ENCODE measurements at regions not wholly inside any gene's neighbourhood (a gene's known extent, or its start where the extent isn't known, plus 50 kb on each side); places are given as distances from the start of the nearest gene placed in this dataset.

- H3K27me3 ChIP-seq, result peaks cover 0 to 38% (median 14%) of the 10 kb centered on the region in 3 donors
- H3K9me3 ChIP-seq, result peaks cover 0 to 4% (median under 1%) of the 10 kb centered on the region in 4 donors
- DNase-seq, result no peak
- peak overlapping the region in 2 of 4 donors; percentile 4 to 22 for H3K4me3 ChIP-seq
- TF ChIP-seq POLR2AphosphoS5 (IDR thresholded peaks at IDR 0.05) (no peak), CTCF (IDR thresholded peaks at IDR 0.05) (no peak), POLR2A (IDR thresholded peaks at IDR 0.05) (no peak), EP300 (IDR thresholded peaks at IDR 0.05) (no peak)
- intact Hi-C loops (cut with DNase I; ENCODE audit: low total_unique reads), result no loop called here
- H3K36me3 ChIP-seq, result no peaks in the 10 kb centered on the region
- peaks cover 0 to 16% (median 7%) of the 10 kb centered on the region in 4 donors for H3K4me1 ChIP-seq
- no peak overlapping the region for H3K27ac ChIP-seq
- 18 to 26% (median 20%) methylated on average over 10 of the region's 10 CpGs for WGBS, 5 donors
These were observed 62.8 kb downstream of the BOD1L2 start for GRCh38 chr18:57209713-57210106.

GRCh38 chr18:57210107-57210715 lies 63.3 kb downstream of the BOD1L2 start:
- DNase-seq, result peak; percentile 44 to 74
- Histone ChIP-seq H3K36me3 (no peaks in the 10 kb centered on the region), H3K9me3 (peaks cover 0 to 4% (median 0%) of the 10 kb centered on the region in 4 donors), H3K27me3 (peaks cover 0 to 38% (median 14%) of the 10 kb centered on the region in 3 donors), H3K4me3 (peak overlapping the region in 2 of 4 donors; percentile 4 to 22), H3K4me1 (peaks cover 0 to 16% (median 7%) of the 10 kb centered on the region in 4 donors), H3K27ac (no peak overlapping the region)
- WGBS, 5 donors, result 16 to 24% (median 16%) methylated on average over 10 to 11 of the region's 11 CpGs
- TF ChIP-seq POLR2AphosphoS5 (IDR thresholded peaks at IDR 0.05), result no peak
- intact Hi-C loops (cut with DNase I; ENCODE audit: low total_unique reads), result no loop called here

- intact Hi-C loops (cut with DNase I; ENCODE audit: low total_unique reads), result no loop called here
- Histone ChIP-seq H3K4me3 (no peak overlapping the region), H3K4me1 (peaks cover 0 to 16% (median 7%) of the 10 kb centered on the region in 4 donors), H3K27ac (no peak overlapping the region), H3K27me3 (peaks cover 0 to 38% (median 14%) of the 10 kb centered on the region in 3 donors), H3K9me3 (peaks cover 0 to 4% (median 0%) of the 10 kb centered on the region in 4 donors), H3K36me3 (no peaks in the 10 kb centered on the region)
- WGBS, 5 donors, result 39 to 72% (median 41%) methylated on average over 1 of the region's 1 CpG
- DNase-seq, result no peak
- TF ChIP-seq POLR2AphosphoS5 (IDR thresholded peaks at IDR 0.05) (no peak), POLR2A (IDR thresholded peaks at IDR 0.05) (no peak), CTCF (IDR thresholded peaks at IDR 0.05) (no peak), EP300 (IDR thresholded peaks at IDR 0.05) (no peak)
These were observed 64.0 kb downstream of the BOD1L2 start for GRCh38 chr18:57210716-57211411.

- TF ChIP-seq POLR2A (IDR thresholded peaks at IDR 0.05), result no peak
- no peak for TF ChIP-seq CTCF (IDR thresholded peaks at IDR 0.05)
- TF ChIP-seq EP300 (IDR thresholded peaks at IDR 0.05), result no peak
- TF ChIP-seq POLR2AphosphoS5 (IDR thresholded peaks at IDR 0.05), result no peak
These were observed 64.5 kb downstream of the BOD1L2 start for GRCh38 chr18:57211412-57211750.

More at GRCh38 chr18:57211412-57211750, 64.5 kb downstream of the BOD1L2 start:
- Histone ChIP-seq H3K36me3 (no peaks in the 10 kb centered on the region), H3K4me1 (peaks cover 0 to 16% (median 7%) of the 10 kb centered on the region in 4 donors), H3K27me3 (peaks cover 0 to 35% (median 14%) of the 10 kb centered on the region in 3 donors), H3K9me3 (peaks cover 0 to 4% (median 0%) of the 10 kb centered on the region in 4 donors), H3K27ac (no peak overlapping the region), H3K4me3 (no peak overlapping the region)
- no peak for DNase-seq
- WGBS, 5 donors, result 57 to 61% (median 58%) methylated on average over 3 of the region's 3 CpGs
- intact Hi-C loops (cut with DNase I; ENCODE audit: low total_unique reads), result no loop called here
